HepG2 (cell line): ENCODE measurements at regions not wholly inside any gene's neighbourhood (a gene's known extent, or its start where the extent isn't known, plus 50 kb on each side); places are given as distances from the start of the nearest gene placed in this dataset.
A peak's percentile ranks its signal among the peaks of the same experiment; 100 is the strongest.

ENCODE experiments used
- ADNP ChIP-seq: sonication (generic); formaldehyde crosslinking; IDR thresholded peaks from 2 replicates; pipeline ENCODE4 v1.4.0; 2020; ENCODE audit warnings: missing genetic modification reagents
- ARID5B ChIP-seq: IDR thresholded peaks from 2 replicates; pipeline ENCODE4 v1.4.0; 2020; ENCODE audit warnings: mild to moderate bottlenecking, missing genetic modification reagents
- EP300 ChIP-seq, 3 experiments: sonication (generic) in 1 of 3; formaldehyde crosslinking in 1 of 3; IDR thresholded peaks; 2 replicates each; pipeline versions ENCODE4 v1.5.1 to v1.6.1; 2011 to 2020; ENCODE audit warnings: low read depth in 2 of 3, low read length in 2 of 3, borderline replicate concordance in 1 of 3, improper control_type of control experiment in 1 of 3, mild to moderate bottlenecking in 1 of 3, missing genetic modification reagents in 1 of 3, moderate library complexity in 1 of 3
- FOXC1 ChIP-seq: sonication (generic); formaldehyde crosslinking; IDR thresholded peaks from 2 replicates; pipeline ENCODE4 v1.8.0; 2022; ENCODE audit warnings: mild to moderate bottlenecking, missing genetic modification reagents, borderline replicate concordance
- HDAC6 ChIP-seq: fragments of 200-600 bp; sonication (generic); IDR thresholded peaks from 2 replicates; pipeline ENCODE4 v1.7.0; 2017; ENCODE audit warnings: mild to moderate bottlenecking, antibody characterized with exemption, low read length, low read depth
- HHEX ChIP-seq: IDR thresholded peaks from 2 replicates; pipeline ENCODE4 v1.6.1; 2016; ENCODE audit warnings: control low read depth
- NFE2L2 ChIP-seq: fragments of 150-350 bp; IDR thresholded peaks from 2 replicates; pipeline ENCODE4 v1.6.1; 2014; ENCODE audit warnings: low read length
- ONECUT2 ChIP-seq: sonication (generic); formaldehyde crosslinking; IDR thresholded peaks from 2 replicates; pipeline ENCODE4 v1.4.0; 2020; ENCODE audit warnings: missing genetic modification reagents
- SP4 ChIP-seq: sonication (generic); formaldehyde crosslinking; IDR thresholded peaks from 2 replicates; pipeline ENCODE4 v1.8.1; 2023; ENCODE audit warnings: mild to moderate bottlenecking, missing genetic modification reagents
- THYN1 ChIP-seq: sonication (generic); formaldehyde crosslinking; IDR thresholded peaks from 2 replicates; pipeline ENCODE4 v1.8.1; 2023; ENCODE audit warnings: low read depth, mild to moderate bottlenecking, moderate library complexity, missing genetic modification reagents, borderline replicate concordance
- ZGPAT ChIP-seq: IDR thresholded peaks from 2 replicates; pipeline ENCODE4 v1.6.1; 2016; ENCODE audit warnings: mild to moderate bottlenecking
- ZNF556 ChIP-seq: sonication (generic); formaldehyde crosslinking; IDR thresholded peaks from 2 replicates; pipeline ENCODE4 v1.4.0; 2020; ENCODE audit warnings: mild to moderate bottlenecking, missing genetic modification reagents, borderline replicate concordance
- ZNF598 ChIP-seq: sonication (generic); formaldehyde crosslinking; IDR thresholded peaks from 2 replicates; pipeline ENCODE4 v1.5.1; 2020; ENCODE audit warnings: mild to moderate bottlenecking, missing genetic modification reagents, borderline replicate concordance
- ZNF619 ChIP-seq: sonication (generic); formaldehyde crosslinking; IDR thresholded peaks from 2 replicates; pipeline ENCODE4 v1.4.0; 2020; ENCODE audit warnings: mild to moderate bottlenecking, missing genetic modification reagents
- ZNF720 ChIP-seq: sonication (generic); formaldehyde crosslinking; IDR thresholded peaks from 2 replicates; pipeline ENCODE4 v1.4.0; 2020; ENCODE audit warnings: missing genetic modification reagents
- ZNF770 ChIP-seq: sonication (generic); formaldehyde crosslinking; IDR thresholded peaks from 2 replicates; pipeline ENCODE4 v1.5.0; 2020; ENCODE audit warnings: mild to moderate bottlenecking, missing genetic modification reagents
- TF ChIP-seq, protein P1 (sequence below): sonication (generic); formaldehyde crosslinking; conservative IDR thresholded peaks from 2 replicates; pipeline ENCODE4 v1.4.0; 2020; ENCODE audit warnings: missing genetic modification reagents
- TF ChIP-seq, protein P2 (sequence below): sonication (generic); formaldehyde crosslinking; IDR thresholded peaks from 2 replicates; pipeline ENCODE4 v1.8.0; 2022; ENCODE audit warnings: mild to moderate bottlenecking, missing genetic modification reagents, borderline replicate concordance

DNA sequence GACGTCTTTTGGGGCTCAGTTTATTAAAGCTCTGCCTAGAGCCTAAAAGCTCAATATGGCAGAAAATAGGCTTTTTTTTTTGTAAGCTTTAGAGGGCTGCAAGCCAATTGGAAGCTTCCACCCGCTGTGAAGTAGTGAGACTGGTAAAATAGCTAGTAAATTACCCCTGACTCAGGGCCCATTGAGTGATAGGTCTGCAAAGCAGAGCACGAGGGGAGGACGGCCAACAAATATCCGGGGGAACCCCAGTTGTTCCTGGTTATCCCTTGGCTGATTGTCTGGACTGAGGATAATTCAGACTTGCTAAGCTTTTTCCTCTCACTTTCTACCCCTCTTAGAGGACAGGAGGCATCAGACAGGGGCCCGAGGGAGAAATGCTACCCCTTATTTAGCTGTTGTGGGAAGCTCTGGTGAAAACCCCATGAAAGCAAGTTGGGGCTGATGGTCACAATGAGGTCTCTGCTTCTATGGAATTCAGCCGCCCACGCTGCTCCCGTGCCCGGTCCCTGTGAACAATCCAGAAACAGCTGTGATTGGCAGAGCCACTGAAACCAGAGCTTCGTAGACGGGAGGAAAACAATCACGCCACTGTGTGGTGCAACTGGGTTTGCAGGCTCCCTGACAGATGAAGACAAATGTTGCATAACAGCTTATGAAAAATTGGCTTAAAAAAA, 141.9 kb upstream of the LGALSL start (continued):
- TF ChIP-seq, protein P1, sequence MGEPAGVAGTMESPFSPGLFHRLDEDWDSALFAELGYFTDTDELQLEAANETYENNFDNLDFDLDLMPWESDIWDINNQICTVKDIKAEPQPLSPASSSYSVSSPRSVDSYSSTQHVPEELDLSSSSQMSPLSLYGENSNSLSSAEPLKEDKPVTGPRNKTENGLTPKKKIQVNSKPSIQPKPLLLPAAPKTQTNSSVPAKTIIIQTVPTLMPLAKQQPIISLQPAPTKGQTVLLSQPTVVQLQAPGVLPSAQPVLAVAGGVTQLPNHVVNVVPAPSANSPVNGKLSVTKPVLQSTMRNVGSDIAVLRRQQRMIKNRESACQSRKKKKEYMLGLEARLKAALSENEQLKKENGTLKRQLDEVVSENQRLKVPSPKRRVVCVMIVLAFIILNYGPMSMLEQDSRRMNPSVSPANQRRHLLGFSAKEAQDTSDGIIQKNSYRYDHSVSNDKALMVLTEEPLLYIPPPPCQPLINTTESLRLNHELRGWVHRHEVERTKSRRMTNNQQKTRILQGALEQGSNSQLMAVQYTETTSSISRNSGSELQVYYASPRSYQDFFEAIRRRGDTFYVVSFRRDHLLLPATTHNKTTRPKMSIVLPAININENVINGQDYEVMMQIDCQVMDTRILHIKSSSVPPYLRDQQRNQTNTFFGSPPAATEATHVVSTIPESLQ (CRISPR knock-in tag): no peak
- TF ChIP-seq ZNF720 (CRISPR knock-in tag): no peak
- TF ChIP-seq ARID5B: peak; percentile 69
- no peak for TF ChIP-seq ZNF619 (CRISPR knock-in tag)
- TF ChIP-seq HHEX (CRISPR knock-in tag): no peak
- TF ChIP-seq, protein P2, sequence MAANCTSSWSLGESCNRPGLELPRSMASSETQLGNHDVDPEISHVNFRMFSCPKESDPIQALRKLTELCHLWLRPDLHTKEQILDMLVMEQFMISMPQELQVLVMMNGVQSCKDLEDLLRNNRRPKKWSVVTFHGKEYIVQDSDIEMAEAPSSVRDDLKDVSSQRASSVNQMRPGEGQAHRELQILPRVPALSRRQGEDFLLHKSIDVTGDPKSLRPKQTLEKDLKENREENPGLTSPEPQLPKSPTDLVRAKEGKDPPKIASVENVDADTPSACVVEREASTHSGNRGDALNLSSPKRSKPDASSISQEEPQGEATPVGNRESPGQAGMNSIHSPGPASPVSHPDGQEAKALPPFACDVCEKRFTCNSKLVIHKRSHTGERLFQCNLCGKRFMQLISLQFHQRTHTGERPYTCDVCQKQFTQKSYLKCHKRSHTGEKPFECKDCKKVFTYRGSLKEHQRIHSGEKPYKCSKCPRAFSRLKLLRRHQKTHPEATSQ (CRISPR knock-in tag): no peak
- no peak for TF ChIP-seq ZNF556
- no peak for TF ChIP-seq ZNF770 (CRISPR knock-in tag)
- TF ChIP-seq NFE2L2: no peak
- no peak for TF ChIP-seq THYN1 (CRISPR knock-in tag)
- no peak for TF ChIP-seq ONECUT2
- TF ChIP-seq EP300 (IDR thresholded peaks at IDR 0.05; ENCODE audit: low read depth in 2 of 2, low read length in 2 of 2): 0 out of 4 replicates have a peak, but pooled peaks of 1 of the 2 experiments have one; percentile 21
- no peak for TF ChIP-seq EP300 (CRISPR knock-in tag; IDR thresholded peaks at IDR 0.05; ENCODE audit: borderline replicate concordance)
- TF ChIP-seq FOXC1 (CRISPR knock-in tag): 0 out of 2 replicates have a peak, but pooled peaks have one; percentile 30
- TF ChIP-seq ZNF598 (CRISPR knock-in tag): no peak
- peak; percentile 37; the same call in 1 of the 2 replicates for TF ChIP-seq ZGPAT (CRISPR knock-in tag)
- TF ChIP-seq SP4 (CRISPR knock-in tag): peak; percentile 10; the same call in 1 of the 2 replicates
- no peak for TF ChIP-seq HDAC6
- TF ChIP-seq ADNP (CRISPR knock-in tag): no peak
